ENCODE measurements at regions not wholly inside any gene's neighbourhood (a gene's known extent, or its start where the extent isn't known, plus 50 kb on each side); places are given as distances from the start of the nearest gene placed in this dataset.

- DNase-seq (ENCODE audit: extremely low spot score, insufficient read length, low read depth) (no peak), FAIRE-seq (no peak)
Observed at GRCh38 chr1:229111703-229112319, 159.1 kb upstream of the RAB4A start.

DNA sequence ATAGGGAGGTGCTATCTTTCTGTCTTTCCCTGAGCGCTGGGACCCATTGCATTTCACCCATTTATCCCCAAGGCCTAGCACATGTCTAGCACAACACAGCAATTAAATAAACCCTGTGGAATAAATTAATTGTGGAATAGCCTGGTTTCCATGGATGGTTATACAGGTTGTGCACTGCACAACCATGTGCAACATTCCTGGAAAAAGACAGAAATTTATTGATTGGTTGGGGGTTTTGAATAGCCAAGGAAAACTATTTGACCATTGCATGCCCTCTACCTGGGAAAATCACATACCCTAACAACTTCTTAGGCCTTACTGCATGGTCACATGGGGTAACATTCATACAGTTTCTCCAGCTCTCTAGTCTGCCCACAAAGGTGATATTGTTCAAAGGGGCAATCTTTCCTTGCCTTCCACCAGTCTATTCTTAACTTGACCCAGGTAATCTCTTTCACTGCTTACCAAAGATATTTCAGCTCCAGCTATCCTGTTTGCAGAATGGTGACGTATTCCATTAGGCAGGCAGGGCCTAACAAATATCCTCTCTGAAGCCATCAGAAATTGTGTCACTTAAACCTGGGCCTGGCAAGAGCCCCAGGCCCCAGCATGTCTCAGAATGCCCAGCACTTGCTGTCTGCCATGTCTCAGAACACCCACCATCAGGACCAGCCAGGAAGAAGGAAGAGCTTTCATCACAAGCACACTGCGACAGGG is 157.9 kb upstream of the RAB4A start:
- no peak for FAIRE-seq

DNA sequence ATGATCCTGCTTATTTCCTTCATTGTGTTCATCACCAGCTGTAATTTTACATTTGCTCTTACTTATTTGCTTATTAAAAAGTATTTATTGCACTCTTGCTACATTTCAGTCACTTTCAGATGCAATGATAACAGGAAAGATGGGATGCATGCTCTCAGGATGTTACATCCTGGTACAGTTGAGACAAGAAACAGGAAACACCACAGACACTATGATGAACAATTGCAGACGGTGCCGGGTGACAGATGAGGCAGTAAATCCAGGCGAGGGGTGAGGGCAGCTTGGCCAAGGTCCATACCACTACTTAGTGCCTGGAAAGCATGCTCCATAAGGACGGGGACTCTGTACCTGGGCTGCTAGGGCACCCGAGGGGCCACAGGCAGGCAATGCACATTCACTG is 156.6 kb upstream of the RAB4A start:
- FAIRE-seq (no peak), DNase-seq (ENCODE audit: extremely low spot score, insufficient read length, low read depth) (no peak)

More for the DNA sequence above, 157.9 kb upstream of the RAB4A start:
- DNase-seq (ENCODE audit: extremely low spot score, insufficient read length, low read depth) = no peak

DNA sequence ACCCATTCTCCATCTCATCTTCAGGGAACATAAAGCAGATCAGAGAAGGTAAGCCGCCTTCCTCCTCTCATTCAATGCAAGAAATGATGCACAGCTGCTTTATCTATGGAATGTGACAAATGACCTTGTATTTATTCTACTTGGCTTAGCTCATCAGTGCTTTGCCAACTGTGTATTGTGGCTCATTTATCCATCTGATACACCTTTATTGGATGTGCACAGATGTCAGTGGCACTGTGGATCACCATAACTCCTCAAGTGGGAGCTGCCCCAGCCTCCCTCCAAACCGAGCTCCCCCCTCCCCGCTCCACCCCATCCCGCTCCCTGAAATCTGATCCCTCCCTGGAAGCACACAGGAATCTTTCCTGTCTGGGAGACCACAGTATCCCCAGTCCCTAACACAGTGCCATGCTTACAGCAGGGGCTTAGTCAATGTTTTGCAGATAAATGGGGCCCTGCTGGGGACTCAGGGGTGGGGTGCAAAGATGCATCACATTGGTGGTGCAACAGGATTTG is 156.0 kb upstream of the RAB4A start:
- DNase-seq (ENCODE audit: extremely low spot score, insufficient read length, low read depth) (no peak), FAIRE-seq (no peak)

DNA sequence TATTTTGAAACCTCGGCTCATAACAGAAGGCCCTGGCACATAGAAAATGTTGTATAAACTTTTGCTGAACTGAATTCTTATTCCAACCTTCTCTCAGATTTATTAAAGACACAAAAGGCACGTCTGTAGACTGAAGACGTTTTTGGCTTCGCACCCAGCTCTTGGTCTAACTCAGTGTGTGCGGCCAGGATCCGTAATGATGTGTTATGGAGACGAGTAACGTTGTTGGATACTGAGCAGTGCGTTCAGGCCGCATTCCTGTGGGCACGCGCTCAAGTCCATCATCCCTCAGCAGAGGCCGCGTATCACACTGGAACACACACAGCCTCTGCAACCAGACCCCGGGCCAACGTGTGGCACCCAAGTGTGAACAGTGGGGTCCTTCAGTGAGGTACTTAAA is 154.8 kb upstream of the RAB4A start:
- FAIRE-seq = no peak

DNA sequence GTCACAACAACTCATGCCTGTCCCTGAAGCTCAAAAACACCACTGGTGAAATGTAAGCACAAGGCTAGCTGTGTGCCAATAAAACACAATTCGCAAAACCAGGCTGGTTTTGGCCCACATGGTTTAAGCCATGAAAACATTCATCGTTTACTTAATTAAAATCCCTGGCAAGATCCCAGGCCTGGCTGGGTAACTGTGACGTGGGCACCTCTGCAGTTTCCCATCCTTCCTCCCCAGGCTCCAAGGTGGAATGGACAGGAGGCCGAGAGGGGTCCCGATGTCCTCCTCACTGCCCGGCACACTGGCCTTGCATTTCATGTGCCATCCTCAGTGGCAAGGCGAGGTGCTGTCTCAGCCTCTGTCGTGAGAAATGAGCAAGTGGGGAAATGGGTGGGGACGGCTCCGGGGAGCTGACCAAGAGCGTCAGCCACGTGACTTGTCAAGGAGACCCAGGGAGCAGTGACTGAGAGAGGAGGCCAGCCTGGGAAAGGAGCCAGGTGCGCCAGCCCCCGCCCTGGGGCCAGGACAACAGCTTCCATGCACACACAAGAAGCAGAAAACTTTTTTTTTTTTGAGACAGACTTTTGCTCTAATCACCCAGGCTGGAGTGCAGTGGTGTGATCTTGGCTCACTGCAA is 153.1 kb upstream of the RAB4A start:
- FAIRE-seq (no peak), DNase-seq (ENCODE audit: extremely low spot score, insufficient read length, low read depth) (no peak)

More for the DNA sequence above, 154.8 kb upstream of the RAB4A start:
- DNase-seq (ENCODE audit: extremely low spot score, insufficient read length, low read depth) = no peak

GRCh38 chr1:229118477-229119061 is 152.3 kb upstream of the RAB4A start:
- FAIRE-seq (no peak), DNase-seq (ENCODE audit: extremely low spot score, insufficient read length, low read depth) (no peak)

DNA sequence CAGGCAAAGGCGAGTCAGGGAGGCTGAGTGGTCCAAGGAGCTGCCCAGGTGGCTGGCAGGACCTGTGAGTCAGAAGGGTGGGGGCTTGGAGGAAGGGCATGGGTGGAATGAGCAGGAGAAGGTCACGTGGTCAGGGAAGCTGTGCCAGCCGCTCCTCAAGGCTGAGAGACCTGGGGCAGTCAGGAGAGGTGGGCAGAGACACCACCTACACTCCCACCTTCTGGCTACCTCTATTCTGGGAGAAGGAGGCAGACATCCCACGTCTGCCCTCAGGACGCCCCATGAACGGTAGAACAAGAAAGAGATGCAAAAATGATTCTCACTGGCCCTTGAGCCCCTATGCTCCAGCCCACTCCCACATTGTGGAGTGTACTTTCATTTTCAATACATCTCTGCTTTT is 151.8 kb upstream of the RAB4A start:
- no peak for FAIRE-seq
- no peak for DNase-seq (ENCODE audit: extremely low spot score, insufficient read length, low read depth)

DNA sequence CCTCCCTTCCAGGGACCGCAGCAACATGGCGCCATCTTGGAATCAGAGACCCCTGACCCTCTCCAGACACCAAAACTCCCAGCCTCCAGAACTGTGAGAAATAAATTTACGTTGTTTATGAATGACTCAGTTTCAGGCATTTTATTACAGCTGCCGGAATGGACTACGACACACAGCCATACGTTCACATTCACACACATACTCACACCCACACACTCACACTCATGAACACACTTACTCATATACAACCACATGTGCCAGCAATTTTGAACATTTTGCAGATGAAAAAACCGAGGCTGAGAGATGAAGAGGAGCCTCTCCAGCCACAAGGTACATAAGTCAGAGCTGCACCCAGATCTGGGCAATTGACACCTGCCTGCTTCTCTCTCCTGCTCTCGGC is 151.0 kb upstream of the RAB4A start:
- FAIRE-seq = no peak
- DNase-seq (ENCODE audit: extremely low spot score, insufficient read length, low read depth) = no peak

GRCh38 chr1:229121845-229122436 is 149.0 kb upstream of the RAB4A start:
- DNase-seq (ENCODE audit: extremely low spot score, insufficient read length, low read depth) (no peak), FAIRE-seq (no peak)

DNA sequence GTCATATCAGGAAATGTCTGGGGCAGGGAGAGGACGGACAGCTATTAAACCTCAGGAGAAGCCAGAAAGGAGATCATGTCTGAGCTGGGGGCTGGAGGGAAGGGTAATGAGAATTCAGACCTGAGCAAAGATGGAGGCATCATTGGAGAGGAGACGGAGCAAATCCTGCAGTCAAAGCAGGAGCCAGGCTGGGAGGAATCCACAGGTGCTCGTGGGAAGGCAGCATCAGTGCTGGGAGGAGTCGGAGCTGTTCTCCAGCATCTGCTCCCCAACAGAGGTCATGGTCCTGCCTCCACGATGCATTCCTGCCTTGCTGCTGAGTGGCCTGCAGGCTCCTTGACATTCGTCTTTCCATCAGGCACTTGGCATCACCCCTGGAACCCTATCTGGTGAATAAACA is 148.3 kb upstream of the RAB4A start:
- FAIRE-seq (no peak), DNase-seq (ENCODE audit: extremely low spot score, insufficient read length, low read depth) (no peak)

DNA sequence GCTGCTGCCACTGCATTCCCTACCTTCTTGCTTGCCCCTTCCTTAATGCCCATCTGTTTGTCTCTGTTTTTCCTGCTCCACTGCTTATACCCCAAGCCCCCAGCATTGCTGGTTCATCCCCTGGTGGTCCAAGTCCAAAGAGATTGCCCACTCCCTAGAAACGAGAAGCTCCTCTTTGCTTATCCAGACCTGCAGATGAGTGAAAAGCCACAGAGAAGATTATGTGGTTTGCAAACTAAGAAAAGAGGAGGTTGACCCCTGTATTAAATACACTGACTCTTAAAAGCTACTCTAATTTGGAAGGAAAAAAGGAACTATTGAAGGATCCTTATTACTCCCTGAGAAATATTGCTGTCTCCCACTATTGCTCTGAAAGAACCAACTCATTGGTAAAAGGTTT is 146.8 kb upstream of the RAB4A start:
- no peak for FAIRE-seq

GRCh38 chr1:229124520-229125124 is 146.3 kb upstream of the RAB4A start:
- FAIRE-seq (no peak), DNase-seq (ENCODE audit: extremely low spot score, insufficient read length, low read depth) (no peak)

More for the DNA sequence above, 146.8 kb upstream of the RAB4A start:
- no peak for DNase-seq (ENCODE audit: extremely low spot score, insufficient read length, low read depth)

- no peak for DNase-seq (ENCODE audit: extremely low spot score, insufficient read length, low read depth)
- FAIRE-seq = peak; percentile 73
Observed at GRCh38 chr1:229127301-229127700, 143.6 kb upstream of the RAB4A start.

DNA sequence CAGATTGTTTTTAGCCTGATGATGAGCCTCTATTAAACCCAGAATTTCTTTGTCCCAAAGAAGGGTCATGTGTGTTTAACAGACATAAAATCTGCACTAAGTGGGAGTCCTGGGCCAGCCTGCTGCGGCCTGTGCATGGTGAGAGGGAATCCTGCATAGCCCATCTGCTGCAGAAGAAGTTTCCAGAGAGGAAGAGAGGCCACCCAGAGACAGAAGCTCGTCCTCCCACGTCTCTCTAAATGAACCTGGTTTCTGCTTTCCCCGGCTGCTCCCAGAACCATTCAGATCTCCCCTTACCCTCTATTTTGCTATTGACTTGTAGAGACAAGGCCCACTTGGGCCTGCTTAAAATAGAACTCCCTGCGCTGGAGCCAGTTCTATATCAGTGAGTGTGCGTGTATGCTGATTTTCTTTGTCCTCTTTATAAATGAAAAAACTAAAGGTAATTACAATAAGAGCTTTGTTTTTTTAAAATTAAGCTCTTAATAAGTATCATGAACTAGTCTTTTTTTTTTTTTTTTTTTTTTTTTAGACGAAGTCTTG is 142.8 kb upstream of the RAB4A start:
- no peak for DNase-seq (ENCODE audit: extremely low spot score, insufficient read length, low read depth)
- FAIRE-seq = no peak

DNA sequence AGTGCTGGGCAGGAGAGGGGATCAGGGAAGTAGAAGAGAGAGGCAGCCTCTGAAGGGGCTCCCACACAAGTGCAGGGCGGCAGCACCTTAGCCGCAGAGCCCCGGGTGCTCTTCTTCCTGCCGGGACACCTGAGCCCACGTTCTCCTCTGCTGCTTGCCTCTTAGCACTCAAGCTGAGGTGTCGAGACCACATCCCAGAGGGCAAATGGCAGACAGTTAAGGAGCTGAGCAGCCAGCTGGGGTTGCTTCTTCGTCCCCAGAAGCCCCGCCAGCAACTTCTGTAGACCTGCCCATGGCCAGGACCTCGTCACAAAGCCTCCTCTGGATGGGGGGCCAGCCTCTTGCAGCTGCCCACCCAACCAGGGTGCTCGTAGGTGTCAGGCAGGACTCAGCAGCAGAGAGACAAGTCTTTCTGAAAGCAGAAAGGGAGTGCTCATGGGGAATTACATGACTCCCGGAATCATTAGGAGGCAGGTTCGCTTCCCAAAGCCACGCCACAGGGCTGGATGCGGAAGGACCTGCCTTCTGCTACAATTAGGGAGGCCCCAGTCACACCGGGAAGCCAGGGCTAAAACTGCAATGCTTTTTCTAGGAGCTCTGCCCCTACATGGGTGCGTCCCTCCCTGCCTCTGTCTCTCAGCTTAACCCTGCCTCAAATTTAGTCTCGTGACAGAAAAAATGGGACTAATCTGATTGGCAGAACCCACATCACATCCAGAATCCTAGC is 141.4 kb upstream of the RAB4A start:
- no peak for FAIRE-seq

GRCh38 chr1:229130028-229130668 is 140.8 kb upstream of the RAB4A start:
- FAIRE-seq (no peak), DNase-seq (ENCODE audit: extremely low spot score, insufficient read length, low read depth) (no peak)

More for the DNA sequence above, 141.4 kb upstream of the RAB4A start:
- no peak for DNase-seq (ENCODE audit: extremely low spot score, insufficient read length, low read depth)

DNA sequence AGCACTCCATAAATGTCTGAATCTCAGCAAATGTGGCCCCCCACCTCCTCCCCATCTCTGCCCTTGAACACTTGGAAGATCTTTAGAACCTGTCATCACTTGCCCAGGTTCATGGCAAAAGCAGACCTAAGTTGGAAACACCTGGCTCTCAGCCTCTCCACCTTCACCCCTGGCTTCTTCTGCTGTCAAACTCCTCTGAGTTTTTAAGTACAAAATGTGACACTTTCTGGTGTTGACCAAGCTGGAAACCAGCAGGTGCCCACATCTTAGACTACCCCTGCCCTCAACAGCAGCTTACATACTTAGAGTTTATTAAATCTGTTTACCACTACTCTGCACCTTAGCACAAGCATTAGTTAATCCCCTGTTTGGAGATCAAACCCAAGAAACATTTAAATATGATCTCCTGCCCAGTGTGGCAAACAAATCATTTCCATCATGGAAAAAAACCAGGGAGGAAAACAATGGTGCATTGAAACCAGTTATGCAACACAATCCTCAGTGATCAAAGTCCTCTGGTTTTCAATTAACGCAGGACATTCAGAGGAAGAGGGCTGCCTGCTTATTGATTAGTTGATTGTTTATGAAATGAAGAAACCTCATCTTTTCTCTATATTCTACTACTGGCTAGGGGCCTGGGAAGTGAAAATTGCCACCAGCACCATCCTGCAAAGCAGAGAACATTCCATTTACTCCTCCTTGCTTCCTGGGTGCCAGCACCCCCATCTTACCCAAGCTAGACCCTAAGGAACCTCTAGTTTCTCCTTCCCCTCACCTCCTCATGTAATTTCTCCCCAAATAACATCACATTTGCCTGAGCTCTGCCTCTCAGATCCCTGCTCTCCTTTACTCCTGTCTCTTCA is 139.4 kb upstream of the RAB4A start:
- no peak for FAIRE-seq

More for the DNA sequence above, 139.4 kb upstream of the RAB4A start:
- no peak for DNase-seq (ENCODE audit: extremely low spot score, insufficient read length, low read depth)

Data from GM18507 (cell line).